ENCODE measurements at regions not wholly inside any gene's neighbourhood (a gene's known extent, or its start where the extent isn't known, plus 50 kb on each side); places are given as distances from the start of the nearest gene placed in this dataset.
"Not testable (repeated sequence)": the region's sequence is repeated elsewhere in the genome, so short reads cannot be mapped to it uniquely, and the experiment has no call there.

DNA sequence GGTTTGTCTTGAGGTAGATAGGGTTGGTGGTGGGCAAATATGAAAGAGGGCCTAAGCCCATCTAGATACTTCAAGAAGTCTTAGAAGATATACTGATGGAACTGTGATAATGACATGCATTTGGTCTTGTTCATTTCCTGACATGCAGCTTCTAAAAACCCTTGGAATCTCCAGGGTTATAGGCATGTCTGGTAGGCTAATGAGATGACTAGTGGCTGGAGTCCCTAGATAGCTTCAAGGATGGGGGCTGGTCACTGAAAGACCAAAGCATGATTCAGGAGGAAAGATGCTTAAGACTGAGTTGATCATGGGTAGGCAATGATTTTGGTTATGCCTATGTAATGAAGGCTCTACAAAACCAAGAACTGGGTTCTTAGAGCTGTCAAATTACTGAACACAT is 217.9 kb upstream of the MOCS1 start:
- no peak overlapping the region for H3K4me3 ChIP-seq (ENCODE audit: low read depth, low read length)
- TF ChIP-seq, protein P1, sequence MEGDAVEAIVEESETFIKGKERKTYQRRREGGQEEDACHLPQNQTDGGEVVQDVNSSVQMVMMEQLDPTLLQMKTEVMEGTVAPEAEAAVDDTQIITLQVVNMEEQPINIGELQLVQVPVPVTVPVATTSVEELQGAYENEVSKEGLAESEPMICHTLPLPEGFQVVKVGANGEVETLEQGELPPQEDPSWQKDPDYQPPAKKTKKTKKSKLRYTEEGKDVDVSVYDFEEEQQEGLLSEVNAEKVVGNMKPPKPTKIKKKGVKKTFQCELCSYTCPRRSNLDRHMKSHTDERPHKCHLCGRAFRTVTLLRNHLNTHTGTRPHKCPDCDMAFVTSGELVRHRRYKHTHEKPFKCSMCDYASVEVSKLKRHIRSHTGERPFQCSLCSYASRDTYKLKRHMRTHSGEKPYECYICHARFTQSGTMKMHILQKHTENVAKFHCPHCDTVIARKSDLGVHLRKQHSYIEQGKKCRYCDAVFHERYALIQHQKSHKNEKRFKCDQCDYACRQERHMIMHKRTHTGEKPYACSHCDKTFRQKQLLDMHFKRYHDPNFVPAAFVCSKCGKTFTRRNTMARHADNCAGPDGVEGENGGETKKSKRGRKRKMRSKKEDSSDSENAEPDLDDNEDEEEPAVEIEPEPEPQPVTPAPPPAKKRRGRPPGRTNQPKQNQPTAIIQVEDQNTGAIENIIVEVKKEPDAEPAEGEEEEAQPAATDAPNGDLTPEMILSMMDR (IDR thresholded peaks at IDR 0.05; ENCODE audit: borderline replicate concordance, insufficient read depth, low read depth, low read length), result no peak

DNA sequence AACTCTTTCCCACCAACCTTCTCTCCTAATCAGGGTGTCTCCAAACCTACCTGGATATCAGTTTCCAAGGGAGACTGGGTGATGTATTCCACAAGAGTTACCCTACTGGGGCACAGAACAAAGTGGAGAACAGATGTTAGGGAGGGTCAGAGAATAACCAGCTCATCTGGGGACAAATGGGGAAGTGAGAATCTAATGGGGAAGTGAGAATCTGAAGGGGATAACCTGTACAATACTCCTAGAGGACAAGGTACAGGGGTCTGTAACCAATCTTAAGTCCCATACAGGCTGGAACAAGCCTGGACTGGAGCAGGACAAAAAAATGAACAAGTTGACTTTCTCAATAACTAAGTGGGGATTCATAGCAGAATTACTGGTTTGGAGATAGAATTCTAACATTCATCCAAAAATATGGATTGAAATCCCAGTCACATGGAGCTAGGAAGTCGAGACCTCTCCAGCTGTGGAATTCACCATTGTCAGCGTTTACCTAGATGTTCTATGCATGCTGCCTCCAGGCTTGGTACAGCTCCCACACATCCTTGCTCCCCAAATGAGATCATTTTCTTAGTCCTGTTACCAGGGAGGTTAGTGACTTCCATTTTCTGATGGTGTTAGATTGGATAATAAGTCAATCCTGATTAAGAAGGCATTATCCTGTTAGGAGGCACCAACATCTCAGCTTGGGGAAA is 214.8 kb upstream of the MOCS1 start:
- no peak overlapping the region for H3K4me3 ChIP-seq (ENCODE audit: low read depth, low read length)
- TF ChIP-seq, protein P1 (IDR thresholded peaks at IDR 0.05; ENCODE audit: borderline replicate concordance, insufficient read depth, low read depth, low read length), result no peak

DNA sequence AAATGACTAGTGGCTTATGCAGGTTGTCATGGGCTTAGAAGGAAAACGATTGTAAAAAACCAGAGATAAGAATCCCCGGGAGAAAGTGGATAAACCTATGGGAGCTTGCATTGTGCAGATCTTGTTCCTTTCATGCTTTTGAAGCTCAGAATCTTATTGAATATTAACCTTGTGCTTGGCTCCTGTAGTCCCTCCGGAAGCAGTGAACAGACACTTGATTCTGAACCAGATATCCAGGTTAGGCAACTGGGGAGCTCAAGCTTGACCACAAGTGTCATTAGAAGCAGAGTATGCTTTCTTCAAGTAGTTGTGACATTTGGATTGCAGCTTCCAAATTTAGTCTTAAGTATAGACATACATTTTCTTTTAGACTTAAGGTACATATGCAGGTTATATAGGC is 212.6 kb upstream of the MOCS1 start:
- no peak overlapping the region for H3K4me3 ChIP-seq (ENCODE audit: low read depth, low read length)
- TF ChIP-seq, protein P1 (IDR thresholded peaks at IDR 0.05; ENCODE audit: borderline replicate concordance, insufficient read depth, low read depth, low read length), result no peak

DNA sequence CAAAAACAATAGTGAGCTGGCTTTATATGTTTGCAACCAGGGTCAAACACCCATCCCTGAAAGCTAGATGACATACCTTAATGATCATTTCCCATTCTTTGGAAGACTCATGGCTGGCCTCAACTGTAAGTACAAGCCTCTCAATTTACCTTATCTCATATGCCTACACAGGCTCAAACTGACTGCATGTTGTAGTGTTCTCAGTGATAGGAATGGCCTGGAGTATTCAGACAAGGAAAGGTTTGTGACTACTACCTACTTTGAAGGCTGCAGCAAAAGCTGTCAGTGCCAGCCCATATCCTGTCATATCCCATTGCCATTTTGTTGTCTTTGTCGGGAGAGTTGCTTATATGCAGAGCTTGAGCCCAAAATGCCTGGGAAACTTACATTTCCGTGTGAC is 205.2 kb upstream of the MOCS1 start:
- TF ChIP-seq, protein P1 (IDR thresholded peaks at IDR 0.05; ENCODE audit: borderline replicate concordance, insufficient read depth, low read depth, low read length), result no peak
- H3K4me3 ChIP-seq (ENCODE audit: low read depth, low read length), result no peak overlapping the region

DNA sequence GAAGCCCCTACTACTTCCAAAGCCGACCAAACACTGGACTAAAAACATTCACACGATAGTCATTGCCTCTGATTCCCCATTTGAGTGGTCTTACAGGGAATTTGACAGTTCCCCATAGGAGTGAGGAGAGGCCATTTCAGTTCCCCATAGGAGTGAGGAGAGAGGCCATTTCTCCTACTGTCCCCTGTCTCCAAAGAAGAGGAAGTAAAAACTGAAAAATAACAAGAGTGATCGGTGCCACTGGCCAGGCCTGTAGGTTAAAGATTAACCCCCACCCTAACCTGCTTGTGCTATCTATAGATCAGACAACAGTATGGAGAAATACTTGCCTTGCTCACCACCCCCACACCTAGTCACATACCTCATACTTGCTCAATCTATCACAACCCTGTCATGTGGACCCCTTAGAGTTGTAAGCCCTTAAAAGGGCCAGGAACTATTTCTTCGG is 204.0 kb upstream of the MOCS1 start:
- TF ChIP-seq, protein P1 (IDR thresholded peaks at IDR 0.05; ENCODE audit: borderline replicate concordance, insufficient read depth, low read depth, low read length), result no peak
- H3K4me3 ChIP-seq (ENCODE audit: low read depth, low read length), result no peak overlapping the region

DNA sequence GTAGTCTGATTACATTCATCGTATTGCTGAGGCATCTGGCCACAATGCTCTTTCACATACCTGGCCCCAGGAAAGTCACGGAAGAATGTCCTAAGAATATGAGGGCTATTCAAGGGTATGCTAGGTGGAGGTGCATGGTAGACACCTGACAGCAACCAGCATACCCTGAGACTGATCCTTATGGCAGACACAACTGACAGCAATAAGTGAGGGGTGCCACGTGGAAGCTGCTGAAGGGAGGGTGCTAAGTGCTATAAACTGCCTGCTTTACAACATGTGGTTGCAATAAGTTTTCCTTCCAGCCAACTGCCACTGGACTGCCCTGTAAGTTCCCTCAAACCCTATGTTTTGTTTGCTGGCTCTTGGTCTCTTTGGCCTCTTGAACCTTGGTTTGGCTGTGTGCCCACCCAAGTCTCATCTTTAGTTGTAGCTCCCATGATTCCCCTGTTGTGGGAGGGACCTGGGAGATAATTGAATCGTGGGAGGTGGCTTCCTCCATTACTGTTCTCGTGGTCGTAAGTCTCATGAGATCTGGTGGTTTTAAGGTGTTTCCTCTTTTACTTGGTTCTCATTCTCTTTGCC is 201.3 kb upstream of the MOCS1 start:
- no peak overlapping the region for H3K4me3 ChIP-seq (ENCODE audit: low read depth, low read length)

DNA sequence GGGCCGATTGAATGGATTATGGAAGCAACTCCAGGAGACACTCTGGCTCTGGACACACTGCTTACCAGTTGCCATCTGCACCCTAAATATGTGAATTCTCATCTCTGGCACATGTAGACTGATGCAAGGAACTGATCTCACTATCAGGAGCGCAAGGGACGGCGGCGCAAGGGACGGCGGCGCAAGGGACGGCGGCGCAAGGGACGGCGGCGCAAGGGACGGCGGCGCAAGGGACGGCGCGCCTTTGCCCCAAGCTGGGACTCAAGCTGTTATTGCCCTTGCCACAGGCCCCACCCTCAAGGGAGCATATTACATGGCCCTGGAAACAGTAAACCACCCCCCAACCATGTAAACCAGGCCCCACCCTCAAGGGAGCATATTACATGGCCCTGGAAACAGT is 199.7 kb upstream of the MOCS1 start:
- not testable (repeated sequence) for H3K4me3 ChIP-seq (ENCODE audit: low read depth, low read length)

More for the DNA sequence above, 201.3 kb upstream of the MOCS1 start:
- TF ChIP-seq, protein P1 (IDR thresholded peaks at IDR 0.05; ENCODE audit: borderline replicate concordance, insufficient read depth, low read depth, low read length), result no peak
